B cell (primary cell): ENCODE measurements at regions not wholly inside any gene's neighbourhood (a gene's known extent, or its start where the extent isn't known, plus 50 kb on each side); places are given as distances from the start of the nearest gene placed in this dataset.

Experiments used
- CTCF ChIP-seq: fragments of 200-600 bp; IDR thresholded peaks from one replicate; pipeline ENCODE4 v1.8.0; 2022; ENCODE audit warnings: antibody characterized with exemption, mild to moderate bottlenecking
- EZH2 ChIP-seq: IDR thresholded peaks from 2 replicates; pipeline ENCODE4 v1.6.1; 2012; ENCODE audit warnings: borderline replicate concordance, low read depth, mild to moderate bottlenecking, moderate library complexity, low read length; ENCODE audit not compliant: insufficient read depth, poor library complexity, severe bottlenecking

DNA sequence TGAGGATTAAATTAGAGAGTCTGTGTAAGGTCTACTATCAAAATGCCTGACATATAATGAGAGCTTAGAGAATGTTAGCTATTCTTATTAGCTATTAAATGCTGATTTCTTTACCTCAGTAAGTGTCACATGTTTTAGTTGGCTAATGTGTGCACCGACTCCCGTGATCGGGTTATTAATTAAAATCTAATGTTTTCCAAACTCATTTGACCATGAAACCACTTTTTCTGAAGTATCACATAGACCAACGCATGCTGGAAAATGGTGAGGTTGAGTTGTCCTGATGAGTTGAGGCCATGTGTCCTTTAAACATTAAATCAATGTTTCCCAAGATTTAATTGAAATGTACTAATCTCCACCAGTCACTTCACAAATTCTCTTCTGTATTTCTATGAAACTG is 84.8 kb upstream of the C1QTNF7 start:
- TF ChIP-seq CTCF (no peak), EZH2 (no peak)
